Gastrocnemius medialis (tissue), 4 donors: ENCODE measurements at regions not wholly inside any gene's neighbourhood (a gene's known extent, or its start where the extent isn't known, plus 50 kb on each side); places are given as distances from the start of the nearest gene placed in this dataset.
"Not testable (repeated sequence)": the region's sequence is repeated elsewhere in the genome, so short reads cannot be mapped to it uniquely, and the experiment has no call there.

ENCODE experiments used
- ATAC-seq, 2 donors: fragments of 150-250 bp; one replicate each; pipeline ENCODE4 v1.9.1; 2016
- DNase-seq, 2 donors: peaks; one replicate each; pipeline ENCODE4 v3.0.0-alpha.2; 2019
- H3K27ac ChIP-seq, 4 donors: fragments of 200-600 bp; sonication (generic); 1 replicate in 1 of 4; 2 replicates in 3 of 4; pipeline ENCODE4 v1.5.1; 2016 to 2018; ENCODE audit warnings: mild to moderate bottlenecking in 2 of 4, moderate library complexity in 1 of 4
- H3K27me3 ChIP-seq, 3 donors: fragments of 200-600 bp; sonication (generic) in 2 of 3; 1 replicate in 1 of 3; 2 replicates in 2 of 3; pipeline versions ENCODE4 v1.5.1 to v1.6.0; 2016 to 2019; ENCODE audit warnings: mild to moderate bottlenecking in 1 of 3, moderate library complexity in 1 of 3
- H3K36me3 ChIP-seq, 2 donors: fragments of 200-600 bp; sonication (generic) in 1 of 2; one replicate each; pipeline ENCODE4 v1.5.1; 2017 to 2018
- H3K4me1 ChIP-seq, 2 donors: fragments of 200-600 bp; sonication (generic) in 1 of 2; one replicate each; pipeline ENCODE4 v1.5.1; 2016 to 2017; ENCODE audit warnings: mild to moderate bottlenecking in 2 of 2
- H3K4me3 ChIP-seq, 4 donors: fragments of 200-600 bp; sonication (generic) in 3 of 4; 1 replicate in 1 of 4; 2 replicates in 3 of 4; pipeline ENCODE4 v1.5.1; 2016 to 2019; ENCODE audit warnings: mild to moderate bottlenecking in 2 of 4
- H3K9me3 ChIP-seq, 3 donors: fragments of 200-600 bp; sonication (generic) in 2 of 3; 1 replicate in 1 of 3; 2 replicates in 2 of 3; pipeline ENCODE4 v1.5.1; 2016 to 2019
- in situ Hi-C, 4 donors: fragments of 200-750 bp; cut with MboI; loops; one replicate each; pipeline versions ENCODE4 v1.15.0 to v1.8.0; 2017; ENCODE audit warnings: low sequenced_read_pairs in 4 of 4
- intact Hi-C: fragments of 100-400 bp; cut with DNase I; formaldehyde crosslinking; loops from one replicate; pipeline ENCODE4 v1.15.1; 2023; ENCODE audit warnings: low total_unique reads

GRCh38 chr21:9949510-9950289 is 571.7 kb upstream of the TPTE start:
- DNase-seq, intact Hi-C loops, ATAC-seq, H3K4me3 ChIP-seq, H3K36me3 ChIP-seq, in situ Hi-C loops, H3K27me3 ChIP-seq, H3K27ac ChIP-seq, H3K4me1 ChIP-seq: not testable (repeated sequence)
- H3K9me3 ChIP-seq, result peaks cover 0 to 13% (median 0%) of the 10 kb centered on the region in 3 donors

GRCh38 chr21:9950363-9950762 is 571.0 kb upstream of the TPTE start:
- H3K27me3 ChIP-seq, H3K27ac ChIP-seq, in situ Hi-C loops, H3K36me3 ChIP-seq, H3K4me3 ChIP-seq, DNase-seq, H3K4me1 ChIP-seq, ATAC-seq, intact Hi-C loops: not testable (repeated sequence)
- H3K9me3 ChIP-seq, result peaks cover 0 to 13% (median 0%) of the 10 kb centered on the region in 3 donors

- H3K27me3 ChIP-seq, in situ Hi-C loops, H3K9me3 ChIP-seq, H3K27ac ChIP-seq, ATAC-seq, DNase-seq, H3K4me3 ChIP-seq, H3K36me3 ChIP-seq, intact Hi-C loops, H3K4me1 ChIP-seq: not testable (repeated sequence)
These were observed 562.6 kb upstream of the TPTE start for GRCh38 chr21:9958791-9959190.

GRCh38 chr21:9959220-9959964 is 562.0 kb upstream of the TPTE start:
- H3K36me3 ChIP-seq, ATAC-seq, in situ Hi-C loops, H3K4me1 ChIP-seq, H3K9me3 ChIP-seq, DNase-seq, H3K27ac ChIP-seq, H3K4me3 ChIP-seq, H3K27me3 ChIP-seq, intact Hi-C loops: not testable (repeated sequence)

GRCh38 chr21:9969399-9969798 is 552.0 kb upstream of the TPTE start:
- H3K27me3 ChIP-seq, ATAC-seq, H3K36me3 ChIP-seq, H3K4me3 ChIP-seq, intact Hi-C loops, in situ Hi-C loops, H3K27ac ChIP-seq, DNase-seq, H3K9me3 ChIP-seq, H3K4me1 ChIP-seq: not testable (repeated sequence)

GRCh38 chr21:9972018-9972417 is 549.4 kb upstream of the TPTE start:
- intact Hi-C loops, DNase-seq, H3K9me3 ChIP-seq, ATAC-seq, H3K27ac ChIP-seq, in situ Hi-C loops, H3K4me1 ChIP-seq, H3K27me3 ChIP-seq, H3K4me3 ChIP-seq, H3K36me3 ChIP-seq: not testable (repeated sequence)

GRCh38 chr21:9978371-9978770 is 543.0 kb upstream of the TPTE start:
- H3K27ac ChIP-seq, ATAC-seq, DNase-seq, H3K4me3 ChIP-seq, H3K9me3 ChIP-seq, H3K4me1 ChIP-seq, H3K27me3 ChIP-seq, H3K36me3 ChIP-seq, intact Hi-C loops, in situ Hi-C loops: not testable (repeated sequence)

- DNase-seq, intact Hi-C loops, H3K4me1 ChIP-seq, H3K27me3 ChIP-seq, in situ Hi-C loops, H3K27ac ChIP-seq, H3K9me3 ChIP-seq, H3K36me3 ChIP-seq, H3K4me3 ChIP-seq, ATAC-seq: not testable (repeated sequence)
These were observed 523.9 kb upstream of the TPTE start for GRCh38 chr21:9997507-9997906.

- intact Hi-C loops, in situ Hi-C loops, DNase-seq, H3K9me3 ChIP-seq, H3K27ac ChIP-seq, H3K4me1 ChIP-seq, H3K4me3 ChIP-seq, H3K27me3 ChIP-seq, ATAC-seq, H3K36me3 ChIP-seq: not testable (repeated sequence)
These were observed 518.5 kb upstream of the TPTE start for GRCh38 chr21:10002762-10003313.

GRCh38 chr21:10005791-10006190 is 515.6 kb upstream of the TPTE start:
- H3K9me3 ChIP-seq, in situ Hi-C loops, ATAC-seq, H3K4me3 ChIP-seq, H3K36me3 ChIP-seq, H3K27me3 ChIP-seq, H3K4me1 ChIP-seq, H3K27ac ChIP-seq, intact Hi-C loops, DNase-seq: not testable (repeated sequence)

GRCh38 chr21:10016991-10017390 is 504.4 kb upstream of the TPTE start:
- intact Hi-C loops, ATAC-seq, H3K36me3 ChIP-seq, in situ Hi-C loops, H3K4me1 ChIP-seq, DNase-seq, H3K9me3 ChIP-seq, H3K27ac ChIP-seq, H3K27me3 ChIP-seq, H3K4me3 ChIP-seq: not testable (repeated sequence)

GRCh38 chr21:10017757-10018156 is 503.6 kb upstream of the TPTE start:
- H3K9me3 ChIP-seq, DNase-seq: not testable (repeated sequence)

More at GRCh38 chr21:10017757-10018156, 503.6 kb upstream of the TPTE start:
- H3K36me3 ChIP-seq, H3K27me3 ChIP-seq, intact Hi-C loops, H3K4me1 ChIP-seq, ATAC-seq, H3K4me3 ChIP-seq, H3K27ac ChIP-seq, in situ Hi-C loops: not testable (repeated sequence)
